AG09309 (cell line): ENCODE measurements at regions not wholly inside any gene's neighbourhood (a gene's known extent, or its start where the extent isn't known, plus 50 kb on each side); places are given as distances from the start of the nearest gene placed in this dataset.

ENCODE experiments used
- DNase-seq: peaks from one replicate; pipeline ENCODE4 v3.0.0-alpha.2; 2010; ENCODE audit warnings: low read depth
- H3K4me3 ChIP-seq: 2 replicates; pipeline ENCODE4 v1.5.1; 2011; ENCODE audit warnings: mild to moderate bottlenecking, low read depth, low read length, moderate library complexity; ENCODE audit not compliant: control insufficient read depth
- CTCF ChIP-seq: IDR thresholded peaks from 2 replicates; pipeline ENCODE4 v1.5.1; 2011; ENCODE audit warnings: mild to moderate bottlenecking, low read depth, low read length, inconsistent platforms; ENCODE audit not compliant: insufficient read depth, control insufficient read depth; ENCODE audit errors: missing control alignments

GRCh38 chr10:30750971-30751677 lies 121.6 kb upstream of the LYZL2 start:
- no peak for DNase-seq
- H3K4me3 ChIP-seq = no peak overlapping the region
- no peak for TF ChIP-seq CTCF

- no peak overlapping the region for H3K4me3 ChIP-seq
- no peak for TF ChIP-seq CTCF
- DNase-seq = no peak
These were observed 119.8 kb upstream of the LYZL2 start for GRCh38 chr10:30749385-30749784.

- TF ChIP-seq CTCF = no peak
- no peak overlapping the region for H3K4me3 ChIP-seq
- DNase-seq = no peak
These were observed 118.8 kb upstream of the LYZL2 start for GRCh38 chr10:30748152-30748973.

- DNase-seq = no peak
- TF ChIP-seq CTCF = no peak
- H3K4me3 ChIP-seq = no peak overlapping the region
These were observed 118.1 kb upstream of the LYZL2 start for GRCh38 chr10:30747633-30748032.

GRCh38 chr10:30745953-30746352 lies 116.4 kb upstream of the LYZL2 start:
- no peak overlapping the region for H3K4me3 ChIP-seq
- no peak for DNase-seq
- no peak for TF ChIP-seq CTCF

GRCh38 chr10:30744106-30744505 lies 114.6 kb upstream of the LYZL2 start:
- DNase-seq = no peak
- TF ChIP-seq CTCF = no peak
- H3K4me3 ChIP-seq = no peak overlapping the region

GRCh38 chr10:30743586-30743985 lies 114.0 kb upstream of the LYZL2 start:
- no peak for DNase-seq
- TF ChIP-seq CTCF = no peak
- no peak overlapping the region for H3K4me3 ChIP-seq
